Activated CD8-positive, alpha-beta T cell treated with anti-CD3 and anti-CD28 coated beads for 36 hours (primary cell): ENCODE measurements at regions not wholly inside any gene's neighbourhood (a gene's known extent, or its start where the extent isn't known, plus 50 kb on each side); places are given as distances from the start of the nearest gene placed in this dataset.

Experiments used
- ATAC-seq: fragments of 200-7000 bp; cut with Tn5 transposase; one replicate; pipeline ENCODE4 v1.10.0; 2021; ENCODE audit warnings: mild to moderate bottlenecking, moderate library complexity
- CTCF ChIA-PET: fragments of 350-600 bp; sonication (Branson Sonifier 250); formaldehyde crosslinking; loops from one replicate; lab custom pipeline; 2021; ENCODE audit warnings: antibody characterized with exemption; lab: Charles Lee
- POLR2A ChIA-PET: fragments of 350-600 bp; sonication (Branson Sonifier 250); formaldehyde crosslinking; loops from one replicate; lab custom pipeline; 2021; ENCODE audit warnings: antibody characterized with exemption; lab: Charles Lee
- DNase-seq: peaks from one replicate; pipeline ENCODE4 v3.0.0-alpha.2; 2020
- H3K27ac Mint-ChIP-seq: one replicate; pipeline ENCODE4 v1.8.0; 2021; ENCODE audit warnings: mild to moderate bottlenecking, mixed read lengths
- H3K27me3 Mint-ChIP-seq: one replicate; pipeline ENCODE4 v1.8.0; 2021; ENCODE audit warnings: mixed read lengths
- H3K36me3 Mint-ChIP-seq: one replicate; pipeline ENCODE4 v1.8.0; 2021; ENCODE audit warnings: low read depth, mixed read lengths
- H3K4me1 Mint-ChIP-seq: one replicate; pipeline ENCODE4 v1.8.0; 2021; ENCODE audit warnings: low read depth, mixed read lengths
- H3K4me3 Mint-ChIP-seq: one replicate; pipeline ENCODE4 v1.8.0; 2021; ENCODE audit warnings: mild to moderate bottlenecking, moderate library complexity, mixed read lengths
- H3K9me3 Mint-ChIP-seq: one replicate; pipeline ENCODE4 v1.8.0; 2021; ENCODE audit warnings: mixed read lengths
- intact Hi-C: fragments of 100-400 bp; cut with micrococcal nuclease; formaldehyde crosslinking; loops from one replicate; pipeline ENCODE4 v1.10.0; 2022
- TF ChIP-seq, protein P1 (sequence below): fragments of 200-600 bp; IDR thresholded peaks from one replicate; pipeline ENCODE4 v1.8.0; 2022; ENCODE audit warnings: antibody characterized with exemption, mild to moderate bottlenecking

- Mint-ChIP-seq H3K9me3 (no peaks in the 10 kb centered on the region), H3K4me3 (no peak overlapping the region), H3K36me3 (no peaks in the 10 kb centered on the region), H3K4me1 (no peaks in the 10 kb centered on the region), H3K27me3 (peaks cover 7% of the 10 kb centered on the region), H3K27ac (no peak overlapping the region)
- no peak for DNase-seq
- ChIA-PET POLR2A (no interaction called here), CTCF (no interaction called here)
- no peak for ATAC-seq
- intact Hi-C loops = no loop called here
- TF ChIP-seq, protein P1, sequence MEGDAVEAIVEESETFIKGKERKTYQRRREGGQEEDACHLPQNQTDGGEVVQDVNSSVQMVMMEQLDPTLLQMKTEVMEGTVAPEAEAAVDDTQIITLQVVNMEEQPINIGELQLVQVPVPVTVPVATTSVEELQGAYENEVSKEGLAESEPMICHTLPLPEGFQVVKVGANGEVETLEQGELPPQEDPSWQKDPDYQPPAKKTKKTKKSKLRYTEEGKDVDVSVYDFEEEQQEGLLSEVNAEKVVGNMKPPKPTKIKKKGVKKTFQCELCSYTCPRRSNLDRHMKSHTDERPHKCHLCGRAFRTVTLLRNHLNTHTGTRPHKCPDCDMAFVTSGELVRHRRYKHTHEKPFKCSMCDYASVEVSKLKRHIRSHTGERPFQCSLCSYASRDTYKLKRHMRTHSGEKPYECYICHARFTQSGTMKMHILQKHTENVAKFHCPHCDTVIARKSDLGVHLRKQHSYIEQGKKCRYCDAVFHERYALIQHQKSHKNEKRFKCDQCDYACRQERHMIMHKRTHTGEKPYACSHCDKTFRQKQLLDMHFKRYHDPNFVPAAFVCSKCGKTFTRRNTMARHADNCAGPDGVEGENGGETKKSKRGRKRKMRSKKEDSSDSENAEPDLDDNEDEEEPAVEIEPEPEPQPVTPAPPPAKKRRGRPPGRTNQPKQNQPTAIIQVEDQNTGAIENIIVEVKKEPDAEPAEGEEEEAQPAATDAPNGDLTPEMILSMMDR = no peak
These were observed 85.5 kb upstream of the VANGL1 start for GRCh38 chr1:115556236-115556635.

GRCh38 chr1:115555446-115555845 is 86.3 kb upstream of the VANGL1 start:
- Mint-ChIP-seq H3K4me3 (no peak overlapping the region), H3K9me3 (no peaks in the 10 kb centered on the region), H3K36me3 (no peaks in the 10 kb centered on the region), H3K4me1 (no peaks in the 10 kb centered on the region), H3K27ac (no peak overlapping the region), H3K27me3 (peaks cover 7% of the 10 kb centered on the region)
- CTCF ChIA-PET = no interaction called here
- POLR2A ChIA-PET = no interaction called here
- intact Hi-C loops = no loop called here
- no peak for ATAC-seq
- no peak for DNase-seq
- TF ChIP-seq, protein P1 = no peak

GRCh38 chr1:115547696-115548095 is 94.1 kb upstream of the VANGL1 start:
- H3K27ac Mint-ChIP-seq = no peak overlapping the region
- DNase-seq (no peak), ATAC-seq (no peak)
- H3K4me1 Mint-ChIP-seq = no peaks in the 10 kb centered on the region
- peaks cover 7% of the 10 kb centered on the region for H3K27me3 Mint-ChIP-seq
- no peaks in the 10 kb centered on the region for H3K9me3 Mint-ChIP-seq
- intact Hi-C loops = no loop called here
- ChIA-PET POLR2A (no interaction called here), CTCF (interaction anchor here (1.1 kb wide), 1 partner anchor 48 kb away, joined by 3 read pairs; no protein-coding TSS in a partner anchor)
- no peak overlapping the region for H3K4me3 Mint-ChIP-seq
- no peaks in the 10 kb centered on the region for H3K36me3 Mint-ChIP-seq
- TF ChIP-seq, protein P1 = no peak

DNA sequence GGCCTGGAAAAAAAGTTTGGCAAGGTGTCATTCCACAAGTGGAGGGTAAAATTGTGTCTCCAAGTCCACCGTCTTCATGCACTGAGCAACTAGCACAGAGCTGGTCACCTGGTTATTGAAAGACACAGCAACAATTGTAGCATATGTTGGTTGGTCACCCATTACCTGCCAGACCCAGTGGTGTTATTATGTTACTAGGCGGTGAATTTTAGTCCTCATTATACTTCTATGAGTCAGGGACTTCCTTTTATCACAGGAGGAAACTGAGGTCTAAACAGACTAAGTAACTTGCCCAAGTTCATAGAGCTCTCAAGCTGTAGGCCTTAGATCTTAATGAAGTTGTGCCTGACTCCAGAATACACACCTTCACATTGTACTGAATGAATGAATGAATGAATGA is 94.9 kb upstream of the VANGL1 start:
- CTCF ChIA-PET = interaction anchor here (1.1 kb wide), 1 partner anchor 49 kb away, joined by 3 read pairs; no protein-coding TSS in a partner anchor
- Mint-ChIP-seq H3K27me3 (peaks cover 3% of the 10 kb centered on the region), H3K4me3 (no peak overlapping the region), H3K9me3 (no peaks in the 10 kb centered on the region), H3K4me1 (no peaks in the 10 kb centered on the region), H3K36me3 (no peaks in the 10 kb centered on the region), H3K27ac (no peak overlapping the region)
- no peak for DNase-seq
- TF ChIP-seq, protein P1 = no peak
- intact Hi-C loops = no loop called here
- POLR2A ChIA-PET = interaction anchor here (0.7 kb wide), 1 partner anchor 125 kb away, joined by 3 read pairs; no protein-coding TSS in a partner anchor
- ATAC-seq = no peak

GRCh38 chr1:115545791-115546733 is 95.7 kb upstream of the VANGL1 start:
- no peak overlapping the region for H3K4me3 Mint-ChIP-seq
- no peak overlapping the region for H3K27ac Mint-ChIP-seq
- no peaks in the 10 kb centered on the region for H3K36me3 Mint-ChIP-seq
- DNase-seq = no peak
- POLR2A ChIA-PET = no interaction called here
- peaks cover 3% of the 10 kb centered on the region for H3K27me3 Mint-ChIP-seq
- H3K4me1 Mint-ChIP-seq = no peaks in the 10 kb centered on the region
- no peak for ATAC-seq
- H3K9me3 Mint-ChIP-seq = no peaks in the 10 kb centered on the region
- CTCF ChIA-PET = no interaction called here
- TF ChIP-seq, protein P1 = no peak
- intact Hi-C loops = no loop called here
